GM19438 (cell line): ENCODE measurements at regions not wholly inside any gene's neighbourhood (a gene's known extent, or its start where the extent isn't known, plus 50 kb on each side); places are given as distances from the start of the nearest gene placed in this dataset.
A peak's percentile ranks its signal among the peaks of the same experiment; 100 is the strongest.

Experiments
- ATAC-seq: cut with Tn5 transposase; IDR thresholded peaks from one replicate; pipeline ENCODE4 v1.9.1; 2021; ENCODE audit warnings: low read depth; ENCODE audit not compliant: unreplicated experiment

- no peak for ATAC-seq
These were observed 105.6 kb upstream of the EPB41L3 start for GRCh38 chr18:5649439-5649838.

- no peak for ATAC-seq
These were observed 102.9 kb upstream of the EPB41L3 start for GRCh38 chr18:5646739-5647138.

GRCh38 chr18:5643288-5643687 is 99.5 kb upstream of the EPB41L3 start:
- no peak for ATAC-seq

GRCh38 chr18:5640939-5641338 is 97.1 kb upstream of the EPB41L3 start:
- no peak for ATAC-seq

GRCh38 chr18:5639131-5639530 is 95.3 kb upstream of the EPB41L3 start:
- no peak for ATAC-seq

- no peak for ATAC-seq
These were observed 88.2 kb upstream of the EPB41L3 start for GRCh38 chr18:5632041-5632440.

- no peak for ATAC-seq
These were observed 87.2 kb upstream of the EPB41L3 start for GRCh38 chr18:5630900-5631413.

GRCh38 chr18:5630057-5630899 is 86.5 kb upstream of the EPB41L3 start:
- peak; percentile 63 for ATAC-seq

- ATAC-seq, result no peak
These were observed 84.9 kb upstream of the EPB41L3 start for GRCh38 chr18:5628512-5629255.

- ATAC-seq, result no peak
These were observed 84.1 kb upstream of the EPB41L3 start for GRCh38 chr18:5627776-5628511.

- no peak for ATAC-seq
These were observed 82.5 kb upstream of the EPB41L3 start for GRCh38 chr18:5626130-5626880.

GRCh38 chr18:5625076-5625475 is 81.3 kb upstream of the EPB41L3 start:
- no peak for ATAC-seq

GRCh38 chr18:5622905-5623304 is 79.1 kb upstream of the EPB41L3 start:
- no peak for ATAC-seq

- no peak for ATAC-seq
These were observed 76.5 kb upstream of the EPB41L3 start for GRCh38 chr18:5620289-5620688.

GRCh38 chr18:5619376-5619775 is 75.6 kb upstream of the EPB41L3 start:
- ATAC-seq, result no peak

- ATAC-seq, result no peak
These were observed 74.4 kb upstream of the EPB41L3 start for GRCh38 chr18:5618047-5618688.

GRCh38 chr18:5611221-5611620 is 67.4 kb upstream of the EPB41L3 start:
- no peak for ATAC-seq

GRCh38 chr18:5608846-5609245 is 65.0 kb upstream of the EPB41L3 start:
- ATAC-seq, result no peak

GRCh38 chr18:5606951-5607350 is 63.2 kb upstream of the EPB41L3 start:
- no peak for ATAC-seq

- no peak for ATAC-seq
These were observed 61.0 kb upstream of the EPB41L3 start for GRCh38 chr18:5604778-5605177.
